GM18861 (cell line): ENCODE measurements at regions not wholly inside any gene's neighbourhood (a gene's known extent, or its start where the extent isn't known, plus 50 kb on each side); places are given as distances from the start of the nearest gene placed in this dataset.

Source experiments
- ATAC-seq: cut with Tn5 transposase; IDR thresholded peaks from one replicate; pipeline ENCODE4 v1.9.1; 2021; ENCODE audit not compliant: unreplicated experiment

DNA sequence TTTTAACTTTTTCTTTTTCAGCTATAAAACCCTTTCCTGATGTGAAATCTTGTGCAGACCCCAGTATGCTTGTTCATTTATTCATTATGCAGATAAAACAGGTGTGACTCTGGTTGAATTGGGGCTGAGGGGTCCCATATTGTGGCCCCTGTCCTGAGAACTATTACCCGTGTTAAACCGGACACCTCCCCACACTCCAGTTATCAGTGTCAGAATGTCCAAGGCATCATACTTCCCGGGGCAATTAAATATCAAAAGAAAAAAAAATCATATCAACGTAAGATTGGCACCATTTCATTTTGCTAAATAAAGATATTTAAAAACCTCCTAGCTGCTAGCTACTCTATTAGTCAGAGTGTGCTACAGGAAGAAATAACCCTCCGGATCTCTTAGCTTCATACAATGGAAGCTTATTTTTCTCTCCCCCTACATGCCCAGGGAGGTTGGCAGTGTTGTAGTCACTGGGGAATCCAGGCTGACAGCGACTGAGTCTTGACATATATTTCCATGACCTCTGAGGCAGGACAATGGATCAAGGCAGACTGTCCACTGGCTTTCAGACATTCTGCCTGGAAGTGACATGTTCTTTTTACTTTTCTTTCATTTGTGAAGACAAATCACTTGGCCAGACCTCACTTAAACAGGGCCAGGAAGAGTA lies 170.0 kb downstream of the SEC61B start:
- no peak for ATAC-seq

DNA sequence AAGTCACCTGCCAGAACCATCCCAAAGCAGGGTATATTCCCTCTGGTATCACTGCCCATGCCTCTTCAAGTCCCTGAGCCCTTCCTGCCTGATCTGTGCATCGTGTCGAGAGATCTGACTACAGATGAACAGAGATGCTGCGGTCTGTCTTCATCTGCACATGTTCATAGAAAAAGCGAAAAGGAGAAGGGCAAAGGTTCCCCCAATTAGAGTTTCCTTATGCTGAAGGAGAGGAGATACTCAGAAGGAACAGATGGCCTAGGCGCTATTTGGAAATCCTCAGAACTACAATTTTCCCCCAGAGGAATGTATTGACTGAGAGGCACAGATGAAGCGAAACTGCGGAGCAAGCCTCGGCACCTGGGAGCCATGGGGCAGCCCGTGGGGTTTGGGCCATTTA lies 170.9 kb downstream of the SEC61B start:
- no peak for ATAC-seq

DNA sequence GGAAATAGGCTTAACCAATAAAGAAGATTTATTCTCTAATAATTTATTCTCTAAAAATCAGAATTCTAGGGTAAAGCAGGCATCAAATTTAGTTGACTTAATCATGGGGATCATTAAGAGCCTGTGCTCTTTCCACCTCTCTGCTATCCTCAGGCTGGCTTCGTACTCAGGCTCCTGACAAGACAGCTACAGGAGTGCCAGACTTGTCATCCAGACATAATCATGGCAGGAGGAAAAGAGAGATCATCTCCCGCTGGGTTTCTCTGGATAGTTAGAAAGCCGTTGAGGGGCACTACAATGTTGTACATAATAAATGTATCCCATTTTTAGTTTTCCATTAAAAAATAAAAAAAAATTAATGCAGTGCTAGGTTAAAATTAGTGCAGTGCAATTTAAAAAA lies 171.9 kb downstream of the SEC61B start:
- no peak for ATAC-seq

DNA sequence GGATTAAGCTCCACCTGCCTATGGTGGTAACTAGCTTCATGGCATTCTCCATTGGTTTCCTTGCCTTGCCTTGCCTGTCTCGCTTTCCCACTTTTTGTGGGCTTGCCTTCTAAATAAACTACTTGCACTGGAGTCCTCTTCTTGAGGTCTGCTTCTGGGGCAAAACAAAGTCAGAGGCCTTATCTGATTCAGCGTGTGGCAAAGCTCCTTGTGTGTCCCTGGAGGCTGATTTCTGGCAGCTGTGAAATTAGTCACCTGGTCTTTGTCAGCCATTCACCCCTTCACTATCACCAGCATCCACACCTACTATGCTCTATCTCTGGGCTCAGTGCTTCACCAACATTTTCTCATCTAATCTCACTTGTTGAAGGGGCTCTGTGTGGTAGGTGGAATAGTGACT lies 176.2 kb downstream of the SEC61B start:
- no peak for ATAC-seq

DNA sequence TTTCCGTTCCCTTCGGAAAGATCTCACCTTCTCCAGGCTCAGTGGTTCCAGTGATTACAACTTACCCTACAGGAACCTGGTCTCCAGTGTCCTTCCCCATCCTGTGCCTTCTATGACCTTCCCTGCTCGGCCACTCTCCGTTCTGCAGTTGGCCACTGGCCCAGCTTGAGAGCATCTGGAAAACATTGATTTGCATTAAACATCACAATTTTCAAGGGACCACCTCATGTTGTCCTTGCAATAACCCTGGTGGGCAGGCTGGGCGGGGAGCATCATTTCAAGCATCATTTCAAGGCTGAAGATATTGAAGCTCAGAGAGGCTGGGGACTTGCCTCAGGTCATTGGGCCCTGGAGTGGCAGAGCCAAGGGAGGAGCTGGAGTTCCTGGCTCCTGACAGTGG lies 177.4 kb downstream of the SEC61B start:
- no peak for ATAC-seq

DNA sequence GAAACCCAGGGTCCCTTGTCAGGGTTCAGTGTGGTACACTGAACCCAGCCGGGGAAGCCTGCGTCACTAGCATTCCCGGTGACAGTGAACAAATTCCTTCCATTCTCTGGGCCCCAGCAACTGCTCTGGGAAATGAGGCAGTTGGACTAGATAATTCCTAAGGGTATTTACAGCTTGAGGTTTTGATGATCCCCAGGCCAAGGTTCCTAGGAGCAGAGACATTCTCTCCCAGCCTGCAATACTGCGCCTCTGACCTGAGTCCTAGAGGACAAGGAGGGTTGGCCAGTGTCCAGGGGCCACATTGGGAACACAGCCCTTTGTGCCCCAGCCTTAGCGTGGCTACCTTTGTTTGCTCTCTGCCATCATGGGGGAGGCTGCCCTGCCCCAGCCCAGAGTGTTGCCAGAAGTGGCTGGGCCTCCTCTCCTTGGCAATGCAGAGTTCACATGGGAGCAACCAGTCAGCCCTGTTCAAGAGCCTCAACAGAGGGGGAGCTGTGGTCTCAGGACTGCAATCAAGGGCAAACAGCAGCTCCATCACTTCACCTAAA lies 178.2 kb downstream of the SEC61B start:
- no peak for ATAC-seq

DNA sequence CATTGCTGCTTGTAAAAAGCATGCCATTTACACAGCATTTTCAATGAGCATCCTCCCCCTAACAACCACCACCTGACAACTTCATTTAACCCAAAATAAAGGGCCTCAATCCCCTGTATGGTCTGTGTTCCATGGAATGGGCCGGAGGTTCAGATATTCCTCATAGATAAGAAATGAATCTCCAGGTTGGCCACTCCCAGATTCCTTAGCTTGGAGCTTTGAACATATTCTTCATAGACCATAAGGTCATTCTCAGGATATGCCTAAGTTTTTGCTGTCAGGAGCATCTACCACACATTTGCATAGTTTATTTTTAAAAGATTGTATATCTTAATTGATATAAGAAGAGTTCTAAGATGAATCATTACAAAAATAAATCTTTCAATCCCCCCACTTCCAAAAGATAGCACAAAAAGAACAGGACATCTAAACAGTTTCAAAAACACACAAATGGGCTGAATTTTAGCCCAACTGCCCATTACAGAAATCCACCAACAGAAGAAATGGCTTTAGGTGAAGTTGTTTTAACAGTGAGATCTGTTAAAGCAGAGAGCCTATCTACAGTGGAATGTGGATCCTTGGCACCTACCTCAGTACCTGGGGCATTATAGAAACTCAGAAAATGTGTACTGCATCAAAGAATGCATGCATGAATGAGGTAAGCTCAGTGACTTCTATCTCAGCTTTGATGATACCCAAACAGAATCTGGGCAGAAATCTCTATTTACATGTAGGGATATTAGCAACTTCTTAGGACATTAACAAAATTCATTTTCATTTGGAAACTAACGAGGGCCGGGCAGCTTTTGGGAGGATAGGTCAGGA lies 179.8 kb downstream of the SEC61B start:
- ATAC-seq: no peak

DNA sequence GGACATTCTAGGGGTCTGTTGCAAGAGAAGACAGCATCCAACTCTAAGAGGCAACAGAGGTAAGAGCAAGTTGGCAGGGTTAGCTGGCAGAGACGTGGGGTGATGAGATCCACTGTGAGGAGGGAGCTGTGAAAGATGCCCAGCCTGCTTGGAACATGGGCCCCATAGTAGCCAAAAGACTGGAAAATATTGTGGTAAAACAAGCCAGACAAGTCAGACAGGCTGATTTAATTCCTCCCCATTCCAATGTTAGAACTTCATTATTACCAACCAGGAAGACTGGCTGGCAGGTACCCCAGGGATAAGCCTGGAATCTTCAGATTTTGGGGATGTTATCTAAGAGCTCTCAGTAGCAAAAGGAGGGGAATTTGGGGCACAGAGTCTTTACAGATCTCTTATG lies 181.3 kb downstream of the SEC61B start:
- no peak for ATAC-seq

DNA sequence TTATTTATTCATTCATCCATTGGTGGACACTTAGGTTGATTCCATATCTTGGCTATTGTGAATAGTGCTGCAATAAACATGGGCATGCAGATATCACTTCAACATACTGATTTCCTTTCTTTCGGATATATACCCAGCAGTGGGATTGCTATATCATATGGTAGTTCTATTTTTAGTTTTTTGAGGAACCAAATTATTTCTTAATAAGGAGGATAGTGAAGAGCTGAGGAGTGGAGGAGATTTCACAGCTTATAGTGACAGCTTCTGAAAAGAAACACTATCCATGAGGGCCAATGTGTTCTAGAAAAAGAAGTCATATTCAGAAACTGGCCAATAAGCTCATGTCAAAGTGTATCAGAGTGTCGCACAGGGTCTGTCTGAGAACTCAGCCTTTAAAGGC lies 183.3 kb downstream of the SEC61B start:
- no peak for ATAC-seq

DNA sequence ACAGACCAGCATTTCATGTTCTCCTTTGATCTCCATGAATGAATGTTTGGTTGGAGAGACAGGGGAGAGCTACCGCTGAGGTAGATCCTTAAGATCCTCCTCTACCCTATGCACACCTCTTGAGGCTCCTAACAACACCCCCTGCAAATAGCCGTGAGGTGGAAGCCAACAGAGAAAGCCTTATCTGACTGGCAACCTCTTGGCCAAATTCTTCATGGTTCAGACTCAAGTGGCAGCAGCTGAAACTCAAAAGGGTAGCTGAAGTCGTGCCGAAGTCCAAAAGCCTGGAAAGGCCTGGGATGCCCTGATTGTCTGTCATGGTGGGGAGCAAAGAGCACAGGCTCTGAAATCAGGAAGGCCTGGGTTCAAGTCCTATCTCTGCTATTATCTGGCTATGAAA lies 184.9 kb downstream of the SEC61B start:
- no peak for ATAC-seq

DNA sequence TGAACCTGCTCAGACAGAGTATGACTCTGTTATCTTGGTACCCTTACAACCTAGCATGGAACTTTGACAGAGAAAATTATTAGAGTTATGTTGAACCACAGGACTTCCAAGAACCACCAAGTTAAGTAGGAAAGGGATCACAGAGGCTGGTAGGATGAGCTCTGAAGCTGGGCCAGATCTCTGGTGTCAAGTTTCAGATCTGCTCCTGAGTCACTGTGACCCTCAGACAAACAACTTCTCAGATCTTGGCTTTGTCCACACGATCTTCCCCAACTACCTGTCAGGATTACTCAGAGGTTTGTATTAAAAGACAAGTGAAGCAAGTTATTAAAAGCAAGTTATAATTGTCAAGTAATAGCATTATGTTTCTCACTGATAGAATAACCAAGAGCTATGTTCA lies 189.0 kb downstream of the SEC61B start:
- ATAC-seq: no peak

DNA sequence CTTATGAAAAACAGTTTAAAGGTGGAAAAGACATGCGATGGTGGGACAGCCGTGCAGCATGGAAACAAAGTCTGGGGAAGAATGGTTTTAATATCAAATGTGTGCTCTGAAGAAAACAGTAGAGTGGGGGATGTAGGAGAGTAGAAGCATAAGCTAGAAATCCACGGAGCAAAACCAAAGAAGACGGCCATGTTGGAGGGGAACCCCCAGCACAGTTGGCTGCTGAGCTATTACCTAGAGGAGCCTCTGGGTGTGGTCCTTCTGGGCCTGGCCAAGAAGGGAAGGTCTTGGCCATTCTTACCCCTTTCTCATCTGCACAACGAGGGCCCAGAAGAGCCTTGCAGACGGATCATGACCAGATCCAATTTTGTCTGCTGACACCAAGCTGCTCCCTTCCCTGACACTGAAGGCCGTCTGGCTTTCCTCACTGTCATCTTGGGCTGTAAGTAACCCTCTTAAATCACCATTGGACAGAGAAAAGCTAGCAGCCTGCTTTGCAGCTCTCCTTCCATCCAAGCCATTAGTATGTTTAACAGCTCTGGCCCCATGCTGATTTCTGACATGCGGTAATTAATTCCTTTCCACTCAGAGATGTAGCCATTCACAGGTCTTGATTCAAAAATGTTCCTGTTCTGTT lies 189.5 kb downstream of the SEC61B start:
- ATAC-seq: no peak

DNA sequence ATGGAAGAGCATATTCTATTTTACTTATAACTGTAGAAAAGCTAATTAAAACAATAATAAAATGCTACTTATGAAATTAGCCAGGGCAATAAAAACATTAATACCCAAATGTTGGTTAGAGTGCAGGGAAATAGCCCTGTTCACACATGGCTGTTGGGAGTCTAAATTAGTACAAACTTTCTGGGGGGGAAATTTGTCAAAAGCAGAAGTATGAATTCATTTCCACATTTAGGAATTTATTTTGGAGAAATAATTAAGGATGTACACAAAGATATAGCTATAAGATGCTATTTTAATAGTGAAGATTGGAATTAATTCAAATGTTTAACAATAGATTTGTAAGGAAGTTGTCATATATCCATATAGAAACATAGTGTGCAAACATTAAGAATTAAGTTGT lies 190.5 kb downstream of the SEC61B start:
- ATAC-seq: no peak

DNA sequence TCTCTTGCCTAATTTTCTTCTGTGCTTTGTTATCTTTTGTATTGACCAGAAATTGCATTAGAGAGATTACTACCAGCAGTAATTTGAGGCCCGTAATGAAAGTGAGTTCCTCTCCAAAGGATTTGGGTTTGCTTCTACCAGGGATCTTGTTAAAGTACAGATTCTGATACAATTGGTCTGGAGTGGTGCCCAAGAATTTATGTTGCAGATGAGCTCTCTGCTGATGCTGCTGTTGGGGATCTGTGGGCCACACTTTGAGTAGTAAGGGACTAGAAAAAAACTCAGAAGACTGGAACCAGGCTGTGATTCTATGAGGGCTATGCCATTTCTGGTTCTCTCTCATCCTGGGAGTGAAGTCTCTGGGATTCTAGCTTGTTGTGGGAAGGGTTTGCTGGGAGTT lies 192.2 kb downstream of the SEC61B start:
- no peak for ATAC-seq

DNA sequence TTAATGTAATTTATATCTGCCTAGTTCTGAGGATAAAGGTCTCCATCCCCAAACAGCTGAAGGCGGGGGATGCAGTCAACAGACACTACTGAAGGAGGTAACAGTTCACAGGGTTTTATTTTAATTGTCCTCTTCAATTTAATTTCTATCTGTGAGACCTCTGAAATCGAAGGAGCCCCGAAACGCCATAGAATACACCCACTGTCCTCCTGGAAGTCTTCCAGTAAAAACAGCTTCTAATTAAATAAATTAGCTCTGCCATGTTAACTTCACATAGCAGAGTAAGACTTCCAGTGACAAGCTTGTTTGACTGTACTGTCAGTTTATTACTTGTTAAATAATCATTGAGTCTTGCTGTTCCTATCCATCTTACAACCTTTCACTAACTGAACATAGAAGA lies 193.5 kb downstream of the SEC61B start:
- ATAC-seq: no peak

DNA sequence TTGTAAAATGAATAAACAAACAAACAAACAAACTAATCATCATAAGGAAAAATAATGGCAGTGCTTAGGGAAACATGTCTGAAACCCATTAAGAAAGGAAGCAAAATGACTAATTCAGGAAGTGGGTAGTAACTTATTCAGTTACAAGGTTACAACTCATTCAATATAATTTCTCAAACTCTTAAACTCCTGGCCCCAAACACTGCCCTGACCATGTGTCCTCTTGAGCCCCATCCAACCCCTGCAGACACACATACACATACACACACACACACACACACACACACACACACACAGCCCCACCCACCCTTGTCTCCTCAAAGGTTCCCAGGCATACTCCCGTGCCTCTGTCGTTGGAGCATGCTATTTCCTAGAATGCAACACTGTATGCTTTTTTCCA lies 193.9 kb downstream of the SEC61B start:
- peak; percentile 89 for ATAC-seq

DNA sequence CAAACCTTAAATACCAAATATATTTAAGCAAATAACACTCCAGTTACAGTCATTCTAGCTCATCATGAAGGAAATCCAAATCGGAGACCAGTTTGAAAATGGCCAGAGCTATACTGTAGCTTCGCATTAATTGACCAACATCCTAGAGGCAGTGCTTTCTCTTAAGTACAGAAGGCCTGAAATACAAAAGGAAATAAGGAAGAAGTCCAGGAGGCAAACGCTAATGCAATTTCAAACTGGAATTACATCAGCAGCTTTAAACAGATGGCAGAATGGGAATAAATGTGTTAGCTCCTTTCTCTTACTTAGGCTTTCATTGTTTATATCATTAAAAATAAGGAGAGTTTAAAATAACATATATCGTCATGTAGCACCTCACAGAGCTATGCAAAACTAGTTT lies 197.0 kb downstream of the SEC61B start:
- no peak for ATAC-seq

DNA sequence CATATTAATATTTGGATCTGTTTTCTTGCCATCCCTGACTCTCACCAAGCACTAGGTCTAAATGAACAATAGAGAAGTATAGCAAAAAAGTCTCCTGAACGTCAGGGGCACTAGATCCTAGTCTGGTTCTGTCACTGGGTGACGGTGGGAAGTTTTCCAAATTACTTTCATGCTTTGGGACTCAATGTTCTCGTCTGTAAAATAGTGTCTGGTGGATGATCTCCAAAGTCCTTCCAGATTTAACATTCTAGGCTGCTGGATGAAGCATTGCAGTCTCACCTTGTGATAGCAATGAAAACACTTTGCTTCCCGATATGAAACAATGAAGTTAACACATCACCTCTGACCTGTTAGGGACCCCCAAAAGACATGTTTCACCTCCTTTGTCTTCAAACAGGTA lies 199.3 kb downstream of the SEC61B start:
- ATAC-seq: no peak

DNA sequence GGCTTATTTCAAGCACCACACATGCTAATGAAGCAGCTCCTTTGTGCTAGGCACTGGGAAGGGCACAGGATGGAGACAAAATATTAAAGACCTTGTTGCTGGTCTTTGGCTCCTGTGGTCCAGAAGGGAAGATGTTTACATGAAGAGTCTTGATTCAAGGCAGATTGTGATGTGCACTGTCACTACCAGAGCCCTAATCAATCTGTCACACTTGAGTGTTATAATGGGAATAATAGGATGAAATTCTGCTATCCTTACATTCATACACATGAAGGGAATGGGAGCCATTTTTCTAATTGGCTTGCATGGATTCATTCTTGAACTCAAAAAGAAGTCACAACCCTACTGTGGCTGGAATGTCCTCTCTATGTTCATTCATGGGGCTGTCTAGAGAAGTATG lies 203.0 kb downstream of the SEC61B start:
- no peak for ATAC-seq

DNA sequence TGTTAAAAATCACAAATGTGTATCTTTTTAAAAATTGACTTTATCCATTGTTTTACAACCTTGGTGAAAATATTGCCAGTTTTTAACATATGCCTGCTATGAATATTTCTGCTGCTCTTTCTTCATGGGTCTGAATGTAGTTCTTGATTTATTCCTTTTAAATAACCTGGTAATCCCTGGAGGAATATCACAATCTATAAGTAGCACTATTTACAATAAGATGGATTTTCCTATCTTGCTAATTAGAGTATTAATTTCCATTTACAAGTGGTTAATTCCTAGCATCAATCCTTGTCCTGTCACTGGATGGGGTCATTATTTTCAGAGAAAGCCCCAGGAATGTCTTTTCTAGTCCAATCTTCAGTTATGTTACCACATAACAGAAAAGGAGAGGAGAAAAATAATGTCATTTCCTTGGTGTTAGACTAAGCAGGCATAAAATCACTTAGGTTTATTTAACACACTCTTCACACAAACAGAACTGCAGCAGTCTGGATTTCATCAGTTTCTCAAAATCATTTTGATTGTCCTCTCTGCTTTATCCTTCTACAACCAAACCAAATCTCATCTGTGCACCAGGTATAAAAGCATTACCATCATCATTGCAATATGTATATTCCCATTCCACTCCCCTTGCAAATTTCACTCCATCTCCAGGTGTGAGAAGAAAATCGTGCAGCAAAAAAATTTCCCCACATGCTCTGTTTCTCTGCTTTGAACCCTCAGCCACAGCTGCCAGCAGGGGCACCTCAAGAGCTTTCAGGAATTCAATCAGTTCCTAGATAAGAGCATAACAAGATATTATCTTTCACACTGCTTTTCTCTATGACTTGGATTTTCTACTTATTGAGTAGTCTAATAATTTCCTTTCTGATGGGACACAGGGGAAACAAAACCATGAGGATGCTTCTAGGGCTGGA lies 204.1 kb downstream of the SEC61B start:
- no peak for ATAC-seq

DNA sequence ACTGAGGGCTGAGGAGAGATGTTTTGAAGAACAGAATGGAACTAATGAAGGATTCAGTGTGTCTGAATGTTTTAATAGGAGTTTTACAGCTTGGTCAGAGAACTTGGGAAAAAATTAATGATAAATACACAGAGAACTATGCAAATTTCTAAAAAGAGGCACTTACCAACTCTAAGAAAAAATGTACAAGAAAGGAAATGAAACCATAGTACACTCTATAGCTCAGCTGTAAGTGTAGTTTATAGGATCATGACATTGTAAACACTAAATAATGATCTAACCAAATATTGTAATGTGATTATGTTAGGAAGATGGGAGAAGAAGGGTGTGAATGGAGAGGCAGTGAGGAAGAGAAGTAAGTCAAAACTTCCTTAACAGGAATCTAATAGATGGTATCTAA lies 205.2 kb downstream of the SEC61B start:
- ATAC-seq: no peak
